Nephron (organoid): ENCODE measurements at regions not wholly inside any gene's neighbourhood (a gene's known extent, or its start where the extent isn't known, plus 50 kb on each side); places are given as distances from the start of the nearest gene placed in this dataset.

ENCODE experiments used
- H3K27ac Mint-ChIP-seq, 3 experiments: 2 replicates each; pipeline ENCODE4 v1.8.0; 2020; ENCODE audit warnings: mixed read lengths in 3 of 3, mild to moderate bottlenecking in 2 of 3, moderate library complexity in 1 of 3
- H3K27me3 Mint-ChIP-seq: 2 replicates; pipeline ENCODE4 v1.8.0; 2021; ENCODE audit warnings: low read depth, mild to moderate bottlenecking, moderate library complexity, mixed read lengths
- H3K36me3 Mint-ChIP-seq: 2 replicates; pipeline ENCODE4 v1.8.0; 2020; ENCODE audit warnings: low read depth, mixed read lengths
- H3K4me1 Mint-ChIP-seq: 2 replicates; pipeline ENCODE4 v1.8.0; 2020; ENCODE audit warnings: mixed read lengths
- H3K4me3 Mint-ChIP-seq, 3 experiments: 2 replicates each; pipeline ENCODE4 v1.8.0; 2020; ENCODE audit warnings: mild to moderate bottlenecking in 3 of 3, mixed read lengths in 3 of 3, moderate library complexity in 2 of 3
- H3K9me3 Mint-ChIP-seq: 2 replicates; pipeline ENCODE4 v1.8.0; 2020; ENCODE audit warnings: mixed read lengths
- CTCF ChIP-seq, 3 experiments: fragments of 200-600 bp; sonication (generic); IDR thresholded peaks; one replicate each; pipeline ENCODE4 v1.5.0; 2021; ENCODE audit warnings: antibody characterized with exemption in 3 of 3; ENCODE audit not compliant: unreplicated experiment in 3 of 3

GRCh38 chr9:23497137-23497504 lies 328.9 kb downstream of the ELAVL2 start:
- H3K4me3 Mint-ChIP-seq, result no peak overlapping the region
- no peaks in the 10 kb centered on the region for H3K4me1 Mint-ChIP-seq
- H3K27me3 Mint-ChIP-seq, result peaks cover 3% of the 10 kb centered on the region
- H3K9me3 Mint-ChIP-seq, result peaks cover 7% of the 10 kb centered on the region
- no peak overlapping the region for H3K27ac Mint-ChIP-seq
- H3K36me3 Mint-ChIP-seq, result no peaks in the 10 kb centered on the region
- TF ChIP-seq CTCF (IDR thresholded peaks at IDR 0.05; ENCODE audit: unreplicated experiment in 3 of 3), result no peak

- no peak overlapping the region for H3K27ac Mint-ChIP-seq
- H3K27me3 Mint-ChIP-seq, result peaks cover 3% of the 10 kb centered on the region
- TF ChIP-seq CTCF (IDR thresholded peaks at IDR 0.05; ENCODE audit: unreplicated experiment in 3 of 3), result no peak
- no peaks in the 10 kb centered on the region for H3K4me1 Mint-ChIP-seq
- H3K9me3 Mint-ChIP-seq, result peaks cover 9% of the 10 kb centered on the region
- H3K36me3 Mint-ChIP-seq, result no peaks in the 10 kb centered on the region
- no peak overlapping the region for H3K4me3 Mint-ChIP-seq
These were observed 324.0 kb downstream of the ELAVL2 start for GRCh38 chr9:23502004-23502403.

- Mint-ChIP-seq H3K27ac (no peak overlapping the region), H3K9me3 (peaks cover 3% of the 10 kb centered on the region), H3K36me3 (no peaks in the 10 kb centered on the region), H3K4me3 (no peak overlapping the region), H3K27me3 (no peaks in the 10 kb centered on the region), H3K4me1 (no peaks in the 10 kb centered on the region)
- TF ChIP-seq CTCF (IDR thresholded peaks at IDR 0.05; ENCODE audit: unreplicated experiment in 3 of 3), result no peak
These were observed 303.1 kb downstream of the ELAVL2 start for GRCh38 chr9:23522952-23523351.

DNA sequence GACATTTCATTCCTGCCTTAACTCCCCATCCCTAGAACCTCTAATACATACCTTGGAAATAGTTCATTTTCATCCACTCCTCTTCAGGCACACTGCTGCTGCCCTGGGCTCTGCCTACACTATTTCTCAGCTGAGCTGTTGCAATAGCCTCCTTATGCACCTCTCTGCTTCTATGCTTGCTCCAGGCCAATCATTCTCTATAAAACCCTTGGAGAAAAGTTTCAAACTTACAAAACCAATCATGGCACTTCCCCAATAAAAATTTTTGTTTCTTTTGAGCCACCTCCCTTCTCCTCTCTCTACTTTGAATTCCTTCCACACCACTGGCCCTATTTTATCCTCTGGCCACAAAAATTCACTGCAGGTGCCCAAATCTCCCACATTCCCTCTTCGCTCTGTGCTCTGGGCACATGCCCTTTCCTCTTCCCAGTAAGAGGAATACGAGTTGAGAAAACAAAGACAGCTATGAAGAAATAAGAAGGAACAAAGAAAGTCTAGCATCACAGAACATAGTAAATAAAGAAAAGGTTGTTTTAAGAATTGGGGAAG lies 301.4 kb downstream of the ELAVL2 start:
- TF ChIP-seq CTCF (IDR thresholded peaks at IDR 0.05; ENCODE audit: unreplicated experiment in 3 of 3), result no peak
- Mint-ChIP-seq H3K4me3 (no peak overlapping the region), H3K27me3 (no peaks in the 10 kb centered on the region), H3K4me1 (no peaks in the 10 kb centered on the region), H3K9me3 (peaks cover 8% of the 10 kb centered on the region), H3K36me3 (no peaks in the 10 kb centered on the region), H3K27ac (no peak overlapping the region)

GRCh38 chr9:23526806-23527205 lies 299.2 kb downstream of the ELAVL2 start:
- H3K27ac Mint-ChIP-seq, result no peak overlapping the region
- no peaks in the 10 kb centered on the region for H3K4me1 Mint-ChIP-seq
- peaks cover 8% of the 10 kb centered on the region for H3K9me3 Mint-ChIP-seq
- no peaks in the 10 kb centered on the region for H3K27me3 Mint-ChIP-seq
- H3K4me3 Mint-ChIP-seq, result no peak overlapping the region
- H3K36me3 Mint-ChIP-seq, result no peaks in the 10 kb centered on the region
- TF ChIP-seq CTCF (IDR thresholded peaks at IDR 0.05; ENCODE audit: unreplicated experiment in 3 of 3), result no peak

GRCh38 chr9:23532282-23532681 lies 293.8 kb downstream of the ELAVL2 start:
- no peaks in the 10 kb centered on the region for H3K27me3 Mint-ChIP-seq
- peaks cover 4% of the 10 kb centered on the region for H3K4me1 Mint-ChIP-seq
- H3K36me3 Mint-ChIP-seq, result no peaks in the 10 kb centered on the region
- no peak for TF ChIP-seq CTCF (IDR thresholded peaks at IDR 0.05; ENCODE audit: unreplicated experiment in 3 of 3)
- H3K4me3 Mint-ChIP-seq, result no peak overlapping the region
- peaks cover 8% of the 10 kb centered on the region for H3K9me3 Mint-ChIP-seq
- no peak overlapping the region for H3K27ac Mint-ChIP-seq
